Activated T-helper 2 cell treated with anti-CD3 and anti-CD28 coated beads, Interferon-gamma antibody, Interleukin-2, Interleukin-4, amounts not matched to agents 10 μg/mL and 5 μg/mL and 100 μg/mL, durations not matched to agents 14 hours and 24 hours and 36 hours (primary cell): ENCODE measurements at regions not wholly inside any gene's neighbourhood (a gene's known extent, or its start where the extent isn't known, plus 50 kb on each side); places are given as distances from the start of the nearest gene placed in this dataset.

Source experiments
- DNase-seq: peaks from one replicate; pipeline ENCODE4 v3.0.0; 2021; ENCODE audit warnings: low spot score
- H3K27ac Mint-ChIP-seq: one replicate; pipeline ENCODE4 v1.8.0; 2021; ENCODE audit warnings: mixed read lengths
- H3K27me3 Mint-ChIP-seq: one replicate; pipeline ENCODE4 v1.8.0; 2021; ENCODE audit warnings: low read depth, mixed read lengths
- H3K36me3 Mint-ChIP-seq: one replicate; pipeline ENCODE4 v1.8.0; 2021; ENCODE audit warnings: low read depth, mixed read lengths
- H3K4me1 Mint-ChIP-seq: one replicate; pipeline ENCODE4 v1.8.0; 2021; ENCODE audit warnings: low read depth, mixed read lengths
- H3K4me3 Mint-ChIP-seq: one replicate; pipeline ENCODE4 v1.8.0; 2021; ENCODE audit warnings: low read depth, mild to moderate bottlenecking, moderate library complexity, mixed read lengths
- H3K9me3 Mint-ChIP-seq: one replicate; pipeline ENCODE4 v1.8.0; 2021; ENCODE audit warnings: mixed read lengths
- intact Hi-C: fragments of 100-400 bp; cut with micrococcal nuclease; formaldehyde crosslinking; loops from one replicate; pipeline ENCODE4 v1.15.1; 2023

DNA sequence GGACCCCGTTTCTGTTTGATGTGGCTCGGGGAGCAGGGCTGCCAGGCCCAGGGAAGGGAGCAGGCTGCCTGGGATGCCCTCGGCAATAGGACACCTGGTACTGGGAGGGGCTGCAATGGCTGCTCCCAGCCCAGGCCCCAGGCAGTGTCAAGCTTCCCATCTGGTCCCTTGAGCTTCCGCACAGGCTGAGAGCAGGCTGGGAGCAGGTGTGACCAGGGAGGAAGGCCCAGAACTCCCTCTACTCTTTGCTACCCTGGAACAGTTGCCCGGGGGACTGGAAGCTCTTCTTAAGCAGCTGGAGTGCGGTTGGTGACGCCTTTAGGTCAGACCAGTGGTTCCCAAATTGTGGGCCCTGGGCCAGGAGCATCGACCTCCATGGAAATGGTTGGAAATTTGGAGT lies 186.9 kb downstream of the GADD45G start:
- Mint-ChIP-seq H3K4me3 (no peak overlapping the region), H3K9me3 (no peaks in the 10 kb centered on the region), H3K4me1 (no peaks in the 10 kb centered on the region), H3K27me3 (peaks cover 14% of the 10 kb centered on the region), H3K27ac (no peak overlapping the region), H3K36me3 (no peaks in the 10 kb centered on the region)
- no peak for DNase-seq
- intact Hi-C loops = no loop called here

DNA sequence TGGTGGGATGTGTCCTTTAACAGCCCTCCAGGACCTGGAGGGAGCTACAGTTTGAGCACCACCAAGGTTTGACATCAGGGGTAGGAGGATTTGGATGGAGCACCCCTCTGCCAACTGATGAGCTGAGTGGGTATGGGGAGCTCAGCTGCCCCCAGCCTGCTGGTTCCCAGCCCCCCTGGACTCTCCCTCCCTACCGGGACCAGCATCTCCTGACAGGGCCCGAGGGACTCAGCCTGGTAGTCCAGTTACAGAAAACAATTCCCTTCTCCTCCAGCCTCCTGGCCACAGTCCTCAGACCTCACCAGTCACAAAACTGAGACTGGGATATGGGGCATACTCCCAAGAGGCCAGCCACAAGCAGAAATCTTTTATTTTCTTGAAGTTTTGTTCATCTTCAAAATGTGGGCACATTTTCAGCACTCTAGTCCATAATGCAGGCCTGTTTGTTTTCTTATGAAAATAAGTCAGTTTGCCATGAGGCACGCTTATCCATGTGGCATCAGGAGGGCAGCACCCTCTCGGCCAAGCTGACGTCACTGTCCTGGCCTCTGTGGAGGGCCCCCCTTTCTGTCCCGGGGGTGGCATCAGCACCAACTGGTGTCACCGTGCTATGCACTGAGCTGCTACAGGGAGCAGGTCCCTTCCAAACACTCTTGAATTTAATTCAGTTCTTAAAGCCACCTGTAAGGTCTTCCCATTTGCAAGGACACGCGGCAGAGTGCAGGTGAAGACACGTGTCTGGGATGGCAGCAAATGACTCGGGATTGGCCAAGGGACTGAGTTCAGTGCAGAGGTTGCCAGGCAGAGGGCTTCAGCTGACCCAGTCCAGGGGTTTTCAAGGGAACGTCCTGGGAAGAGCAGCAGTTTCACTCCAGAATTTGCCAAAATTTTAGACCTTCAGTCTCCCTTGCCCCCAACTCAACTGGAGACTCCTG lies 187.6 kb downstream of the GADD45G start:
- no peaks in the 10 kb centered on the region for H3K4me1 Mint-ChIP-seq
- no peak overlapping the region for H3K4me3 Mint-ChIP-seq
- DNase-seq = no peak
- H3K9me3 Mint-ChIP-seq = no peaks in the 10 kb centered on the region
- H3K27me3 Mint-ChIP-seq = peaks cover 7% of the 10 kb centered on the region
- no peaks in the 10 kb centered on the region for H3K36me3 Mint-ChIP-seq
- intact Hi-C loops = no loop called here
- H3K27ac Mint-ChIP-seq = no peak overlapping the region

- H3K27ac Mint-ChIP-seq = no peak overlapping the region
- H3K4me1 Mint-ChIP-seq = no peaks in the 10 kb centered on the region
- no peaks in the 10 kb centered on the region for H3K9me3 Mint-ChIP-seq
- no peak overlapping the region for H3K4me3 Mint-ChIP-seq
- no peaks in the 10 kb centered on the region for H3K36me3 Mint-ChIP-seq
- DNase-seq = no peak
- H3K27me3 Mint-ChIP-seq = peaks cover under 1% of the 10 kb centered on the region
- intact Hi-C loops = no loop called here
These were observed 188.3 kb downstream of the GADD45G start for GRCh38 chr9:89793124-89793495.

DNA sequence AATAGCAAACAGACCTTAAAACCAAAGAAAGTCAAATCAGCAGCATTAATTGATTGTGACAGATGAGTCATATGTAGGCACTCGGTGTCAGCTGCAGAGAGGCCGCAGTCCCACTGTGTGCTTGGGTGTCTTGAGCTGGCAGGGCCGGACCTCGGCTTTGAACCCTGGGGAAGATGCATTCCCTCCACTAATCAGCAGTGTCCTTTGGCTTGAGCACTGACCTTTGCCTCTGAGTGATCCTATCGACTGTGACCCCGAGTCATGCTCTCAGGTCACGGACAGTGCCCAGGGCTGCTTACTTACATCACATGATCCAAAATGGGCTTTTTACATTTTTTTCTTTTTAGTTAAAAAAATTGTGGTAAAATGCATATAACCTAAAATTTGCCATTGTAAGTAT lies 188.7 kb downstream of the GADD45G start:
- Mint-ChIP-seq H3K9me3 (no peaks in the 10 kb centered on the region), H3K4me3 (no peak overlapping the region), H3K27me3 (no peaks in the 10 kb centered on the region), H3K36me3 (no peaks in the 10 kb centered on the region), H3K4me1 (no peaks in the 10 kb centered on the region), H3K27ac (no peak overlapping the region)
- intact Hi-C loops = no loop called here
- no peak for DNase-seq

DNA sequence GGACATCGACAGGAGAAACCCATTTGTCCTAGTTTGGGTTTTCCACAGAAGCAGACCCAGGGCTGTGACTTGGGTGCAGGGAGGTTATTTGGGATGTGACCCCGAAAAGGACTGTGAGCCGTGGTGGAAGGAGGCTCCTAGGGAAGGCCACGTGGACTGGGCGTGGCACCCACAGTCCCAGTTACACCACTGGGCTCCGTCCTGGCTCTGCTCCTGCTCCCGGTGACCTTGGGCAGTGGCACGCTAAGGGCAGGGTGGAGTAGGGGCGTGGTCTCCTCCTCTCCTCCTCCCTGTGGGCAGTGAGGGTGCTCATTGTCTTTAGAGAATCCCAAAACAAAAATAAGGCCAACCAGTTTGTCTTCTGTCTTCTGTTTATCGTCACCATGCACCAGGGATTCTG lies 190.1 kb downstream of the GADD45G start:
- intact Hi-C loops = no loop called here

GRCh38 chr9:89795538-89796195 lies 190.9 kb downstream of the GADD45G start:
- H3K27ac Mint-ChIP-seq = no peak overlapping the region
- H3K27me3 Mint-ChIP-seq = no peaks in the 10 kb centered on the region
- H3K36me3 Mint-ChIP-seq = no peaks in the 10 kb centered on the region
- no peaks in the 10 kb centered on the region for H3K9me3 Mint-ChIP-seq
- DNase-seq = no peak
- H3K4me3 Mint-ChIP-seq = no peak overlapping the region
- peaks cover 2% of the 10 kb centered on the region for H3K4me1 Mint-ChIP-seq
- intact Hi-C loops = no loop called here

More for the DNA sequence above, 190.1 kb downstream of the GADD45G start:
- Mint-ChIP-seq H3K36me3 (no peaks in the 10 kb centered on the region), H3K4me3 (no peak overlapping the region), H3K9me3 (no peaks in the 10 kb centered on the region), H3K4me1 (peaks cover 2% of the 10 kb centered on the region), H3K27ac (no peak overlapping the region), H3K27me3 (no peaks in the 10 kb centered on the region)
- no peak for DNase-seq

GRCh38 chr9:89796606-89797005 lies 191.8 kb downstream of the GADD45G start:
- H3K36me3 Mint-ChIP-seq = no peaks in the 10 kb centered on the region
- peaks cover 2% of the 10 kb centered on the region for H3K4me1 Mint-ChIP-seq
- H3K9me3 Mint-ChIP-seq = no peaks in the 10 kb centered on the region
- H3K27me3 Mint-ChIP-seq = peaks cover 3% of the 10 kb centered on the region
- no peak overlapping the region for H3K27ac Mint-ChIP-seq
- intact Hi-C loops = no loop called here
- DNase-seq = no peak
- H3K4me3 Mint-ChIP-seq = no peak overlapping the region

- H3K27me3 Mint-ChIP-seq = peaks cover 8% of the 10 kb centered on the region
- H3K36me3 Mint-ChIP-seq = no peaks in the 10 kb centered on the region
- intact Hi-C loops = no loop called here
- H3K4me1 Mint-ChIP-seq = peaks cover 2% of the 10 kb centered on the region
- DNase-seq = no peak
- H3K9me3 Mint-ChIP-seq = no peaks in the 10 kb centered on the region
- no peak overlapping the region for H3K27ac Mint-ChIP-seq
- no peak overlapping the region for H3K4me3 Mint-ChIP-seq
These were observed 192.4 kb downstream of the GADD45G start for GRCh38 chr9:89797255-89797654.

DNA sequence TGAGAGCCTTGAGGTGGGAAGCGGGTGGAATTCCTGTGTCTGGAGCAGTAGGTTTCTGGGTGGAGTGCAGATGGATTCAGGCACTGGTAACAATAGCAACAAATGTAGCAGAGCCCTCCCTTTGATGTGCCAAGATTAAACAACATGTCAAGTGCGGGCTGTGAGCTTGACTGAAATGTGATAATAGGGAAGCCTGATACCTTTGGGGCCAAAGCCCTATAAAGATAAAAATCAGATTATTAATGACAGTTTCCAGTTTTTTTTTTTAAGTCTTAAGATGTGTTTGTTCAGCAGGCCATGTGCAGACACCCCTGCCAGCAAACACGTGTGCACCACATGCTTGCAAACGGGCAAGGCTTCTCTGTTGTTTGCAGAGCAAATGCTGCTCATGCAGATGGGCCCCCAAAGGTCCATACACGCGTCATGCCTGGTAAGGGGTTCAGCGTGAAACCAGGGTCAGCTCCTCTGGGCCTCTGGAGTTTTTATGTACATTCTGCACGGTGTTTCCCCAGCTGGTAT lies 193.2 kb downstream of the GADD45G start:
- Mint-ChIP-seq H3K27me3 (peaks cover 9% of the 10 kb centered on the region), H3K9me3 (no peaks in the 10 kb centered on the region), H3K36me3 (no peaks in the 10 kb centered on the region), H3K27ac (no peak overlapping the region), H3K4me1 (peaks cover 2% of the 10 kb centered on the region), H3K4me3 (no peak overlapping the region)
- intact Hi-C loops = no loop called here
- DNase-seq = no peak

DNA sequence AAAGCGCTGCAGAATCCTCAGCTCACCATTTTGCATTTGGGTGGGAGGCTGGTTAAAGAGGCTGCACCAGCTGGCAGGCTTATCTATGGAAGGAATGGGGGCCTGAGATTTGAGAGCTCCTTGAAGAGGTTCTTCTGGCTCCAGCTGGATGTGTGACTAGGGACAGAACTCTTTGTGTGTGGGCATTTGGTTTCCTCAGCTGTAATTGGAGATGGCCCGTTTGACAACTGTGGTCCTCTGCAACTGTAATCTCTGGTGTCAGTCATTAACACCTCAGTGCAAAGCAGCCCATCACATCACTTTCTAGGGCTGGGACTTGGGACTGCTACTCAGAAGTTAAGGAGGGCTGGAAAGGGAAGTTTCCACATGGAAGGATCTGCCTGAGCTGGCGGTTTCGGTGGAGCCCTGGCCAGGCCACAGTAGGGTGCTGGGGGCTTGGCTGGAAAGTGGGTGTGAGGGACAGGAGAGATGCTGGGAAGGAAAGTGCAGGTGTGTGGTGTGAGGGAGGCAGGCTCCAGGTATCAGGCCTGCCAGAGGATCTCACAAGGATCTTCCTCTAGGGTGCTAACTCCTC lies 193.8 kb downstream of the GADD45G start:
- intact Hi-C loops = no loop called here

GRCh38 chr9:89799221-89799620 lies 194.4 kb downstream of the GADD45G start:
- Mint-ChIP-seq H3K36me3 (no peaks in the 10 kb centered on the region), H3K4me3 (no peak overlapping the region), H3K9me3 (no peaks in the 10 kb centered on the region), H3K27ac (no peak overlapping the region), H3K4me1 (peaks cover 8% of the 10 kb centered on the region), H3K27me3 (peaks cover 13% of the 10 kb centered on the region)
- DNase-seq = no peak
- intact Hi-C loops = no loop called here

More for the DNA sequence above, 193.8 kb downstream of the GADD45G start:
- DNase-seq = no peak
- H3K27ac Mint-ChIP-seq = no peak overlapping the region
- H3K36me3 Mint-ChIP-seq = no peaks in the 10 kb centered on the region
- peaks cover 2% of the 10 kb centered on the region for H3K4me1 Mint-ChIP-seq
- no peaks in the 10 kb centered on the region for H3K9me3 Mint-ChIP-seq
- H3K27me3 Mint-ChIP-seq = peaks cover 10% of the 10 kb centered on the region
- H3K4me3 Mint-ChIP-seq = no peak overlapping the region

DNA sequence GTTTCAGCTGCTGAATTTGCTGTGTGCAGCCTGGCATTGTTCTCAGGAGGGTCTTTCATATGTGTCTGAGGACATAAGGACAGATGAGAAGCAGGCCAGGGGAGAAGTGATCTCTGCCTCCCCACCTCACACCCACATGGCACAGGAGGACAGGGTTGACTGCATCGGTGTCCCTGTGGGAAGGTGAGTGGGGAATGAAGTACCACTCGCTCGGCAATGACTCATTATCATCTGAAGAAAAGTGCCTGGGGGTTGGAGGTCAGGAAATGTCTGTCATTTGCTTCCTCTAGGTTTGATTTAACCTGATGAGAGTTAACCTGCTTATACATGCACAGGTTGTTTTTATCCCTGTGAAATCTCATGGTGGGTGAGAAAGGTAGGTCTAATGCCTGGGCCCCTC lies 195.0 kb downstream of the GADD45G start:
- H3K36me3 Mint-ChIP-seq = no peaks in the 10 kb centered on the region
- no peak for DNase-seq
- intact Hi-C loops = no loop called here

GRCh38 chr9:89801341-89801740 lies 196.5 kb downstream of the GADD45G start:
- Mint-ChIP-seq H3K27me3 (peaks cover 13% of the 10 kb centered on the region), H3K27ac (no peak overlapping the region), H3K4me1 (peaks cover 20% of the 10 kb centered on the region), H3K4me3 (no peak overlapping the region), H3K36me3 (no peaks in the 10 kb centered on the region), H3K9me3 (no peaks in the 10 kb centered on the region)
- intact Hi-C loops = no loop called here
- DNase-seq = no peak

More for the DNA sequence above, 195.0 kb downstream of the GADD45G start:
- Mint-ChIP-seq H3K4me3 (no peak overlapping the region), H3K27ac (no peak overlapping the region), H3K4me1 (peaks cover 14% of the 10 kb centered on the region), H3K9me3 (no peaks in the 10 kb centered on the region), H3K27me3 (peaks cover 13% of the 10 kb centered on the region)
